K562 (cell line): ENCODE measurements at regions not wholly inside any gene's neighbourhood (a gene's known extent, or its start where the extent isn't known, plus 50 kb on each side); places are given as distances from the start of the nearest gene placed in this dataset.

Experiments used
- ATAC-seq: fragments of 200-7000 bp; cut with Tn5 transposase; 3 replicates; pipeline ENCODE4 v1.9.1; 2020; ENCODE audit warnings: moderate library complexity
- BruUV-seq: library from RNA; stranded (reverse); fragments of 400-500 nt; replicated peaks from 2 replicates; lab custom pipeline; 2021; lab: Mats Ljungman, UMichigan
- CTCF ChIA-PET: fragments of 300-600 bp; formaldehyde crosslinking; extraction: SDS; loops from one replicate; lab custom pipeline; 2021; ENCODE audit warnings: low intra/inter-chr PET ratio; lab: Yijun Ruan, JAX
- POLR2A ChIA-PET: fragments of 300-600, 350-650 bp; sonication (Branson Sonifier 250); formaldehyde crosslinking; extraction: SDS; loops from one replicate; lab custom pipeline; 2021; ENCODE audit warnings: antibody characterized with exemption, inconsistent platforms; lab: Yijun Ruan, JAX
- DNase-seq, 4 experiments: peaks; one replicate each; pipeline versions ENCODE4 v3.0.0 to v3.0.0-alpha.2; 2011 to 2018; ENCODE audit warnings: low spot score in 3 of 4, mixed read lengths in 3 of 4; ENCODE audit errors: extremely low read depth in 1 of 4
- FAIRE-seq: peaks from 2 replicates; lab custom pipeline; 2011; peaks lifted over from hg19 to GRCh38; lab: Jason Lieb, UNC
- H2AFZ ChIP-seq: 2 replicates; pipeline ENCODE4 v1.6.0; 2011; ENCODE audit warnings: low read depth, low read length, control low read depth, inconsistent platforms
- H3K27ac ChIP-seq: fragments of 200-600 bp; 3 replicates; pipeline ENCODE4 v1.8.0; 2011; ENCODE audit warnings: low read depth, mild to moderate bottlenecking, control low read depth, inconsistent platforms, low read length, moderate library complexity, mixed read lengths; ENCODE audit errors: extremely low read depth
- H3K27me3 ChIP-seq, 2 experiments: fragments of 300-600 bp in 1 of 2; 2 replicates in 1 of 2; 3 replicates in 1 of 2; pipeline versions ENCODE4 v1.6.0 to v1.8.0; 2011; ENCODE audit warnings: inconsistent platforms in 2 of 2, low read length in 2 of 2, mild to moderate bottlenecking in 1 of 2, mixed read lengths in 1 of 2, moderate library complexity in 1 of 2; ENCODE audit not compliant: control insufficient read depth in 2 of 2, insufficient read depth in 2 of 2
- H3K36me3 ChIP-seq: fragments of 300-600 bp; 3 replicates; pipeline ENCODE4 v1.8.0; 2011; ENCODE audit warnings: mild to moderate bottlenecking, low read length, inconsistent platforms; ENCODE audit not compliant: control insufficient read depth, insufficient read depth
- H3K4me1 ChIP-seq, 2 experiments: fragments of 200-600 bp in 1 of 2; replicated peaks in 1 of 2; 2 replicates in 1 of 2; 3 replicates in 1 of 2; pipeline versions ENCODE4 v1.5.1 to v1.8.0; 2011; ENCODE audit warnings: inconsistent platforms in 2 of 2, low read length in 2 of 2, mild to moderate bottlenecking in 1 of 2, mixed read lengths in 1 of 2, moderate library complexity in 1 of 2; ENCODE audit not compliant: control insufficient read depth in 2 of 2, insufficient read depth in 2 of 2
- H3K4me2 ChIP-seq: 2 replicates; pipeline ENCODE4 v1.6.1; 2011; ENCODE audit warnings: low read length, control low read depth, inconsistent platforms, mixed read lengths; ENCODE audit not compliant: insufficient read depth
- H3K4me3 ChIP-seq: fragments of 200-600 bp; sonication (generic), shearing (Covaris generic); 2 replicates; pipeline ENCODE4 v1.5.1; 2016; ENCODE audit warnings: control low read depth, inconsistent platforms
- H3K79me2 ChIP-seq: fragments of 200-600 bp; 3 replicates; pipeline ENCODE4 v1.8.0; 2011; ENCODE audit warnings: low read length, inconsistent platforms; ENCODE audit not compliant: control insufficient read depth, insufficient read depth
- H3K9ac ChIP-seq, 2 experiments: 2 replicates each; pipeline versions ENCODE4 v1.6.0 to v1.6.1; 2011; ENCODE audit warnings: low read depth in 2 of 2, low read length in 2 of 2, control low read depth in 1 of 2, inconsistent platforms in 1 of 2, mild to moderate bottlenecking in 1 of 2, mixed read lengths in 1 of 2; ENCODE audit not compliant: insufficient read depth in 1 of 2
- H3K9me1 ChIP-seq: one replicate; pipeline ENCODE4 v1.6.0; 2011; ENCODE audit warnings: inconsistent platforms, mild to moderate bottlenecking, low read length, moderate library complexity; ENCODE audit not compliant: control insufficient read depth, insufficient read depth
- H3K9me3 ChIP-seq: replicated peaks from 2 replicates; pipeline ENCODE4 v1.5.1; 2011; ENCODE audit warnings: low read depth, low read length, inconsistent platforms; ENCODE audit not compliant: control insufficient read depth, insufficient read depth
- H4K20me1 ChIP-seq: replicated peaks from 2 replicates; pipeline ENCODE4 v1.6.1; 2011; ENCODE audit warnings: low read length, inconsistent platforms, mixed read lengths; ENCODE audit not compliant: control insufficient read depth, insufficient read depth
- ATF7 ChIP-seq: fragments of 450-650 bp; IDR thresholded peaks from 2 replicates; pipeline ENCODE4 v1.7.1; 2014; ENCODE audit warnings: mild to moderate bottlenecking, moderate library complexity
- GATAD2A ChIP-seq: fragments of 450-650 bp; IDR thresholded peaks from 2 replicates; pipeline ENCODE4 v1.6.1; 2017
- GTF2E2 ChIP-seq: fragments of 200-800 bp; sonication (Bioruptor generic); IDR thresholded peaks from 2 replicates; pipeline ENCODE4 v1.6.1; 2016; ENCODE audit warnings: missing genetic modification characterization, missing compliant biosample characterization
- HNRNPK ChIP-seq: fragments of 200-400 bp; formaldehyde crosslinking; IDR thresholded peaks from one replicate; pipeline ENCODE4 v1.6.1; 2018; ENCODE audit warnings: mild to moderate bottlenecking, low read depth, low read length; ENCODE audit not compliant: poor library complexity, severe bottlenecking
- NUFIP1 ChIP-seq: fragments of 450-650 bp; IDR thresholded peaks from 2 replicates; pipeline ENCODE4 v1.6.1; 2018; ENCODE audit not compliant: partially characterized antibody
- OTX1 ChIP-seq: fragments of 450-650 bp; formaldehyde crosslinking; IDR thresholded peaks from 2 replicates; pipeline ENCODE4 v1.4.0; 2022; ENCODE audit warnings: mild to moderate bottlenecking
- SLC30A9 ChIP-seq: fragments of 250-450 bp; sonication (Bioruptor Pico); IDR thresholded peaks from 2 replicates; pipeline ENCODE4 v1.8.0; 2022; ENCODE audit warnings: mild to moderate bottlenecking, moderate library complexity
- SRSF3 ChIP-seq: fragments of 200-400 bp; formaldehyde crosslinking; IDR thresholded peaks from 2 replicates; pipeline ENCODE4 v1.6.1; 2016; ENCODE audit warnings: mild to moderate bottlenecking, low read length, moderate library complexity; ENCODE audit not compliant: insufficient read depth
- ZNF217 ChIP-seq: sonication (generic); formaldehyde crosslinking; IDR thresholded peaks from 2 replicates; pipeline ENCODE4 v1.8.0; 2022; ENCODE audit warnings: mild to moderate bottlenecking, missing genetic modification reagents
- ZNF274 ChIP-seq: IDR thresholded peaks from 2 replicates; pipeline ENCODE4 v1.6.1; 2011; ENCODE audit warnings: low read depth, mild to moderate bottlenecking, low read length, moderate library complexity, borderline replicate concordance
- WGBS: fragments of 100-300 bp; shearing (Covaris generic); methylation state at CpG from one replicate; pipeline ENCODE4 v1.1.6; 2016; ENCODE audit warnings: low coverage, mixed read lengths; ENCODE audit not compliant: insufficient coverage; ENCODE audit errors: missing lambda C conversion rate; 5-methylcytosine and 5-hydroxymethylcytosine counted together
- in situ Hi-C: fragments of 300-500 bp; cut with MboI; formaldehyde crosslinking; loops from 4 replicates; pipeline ENCODE4 v1.15.0; 2018; ENCODE audit warnings: inconsistent platforms, mixed read lengths
- intact Hi-C: fragments of 100-400 bp; cut with micrococcal nuclease; formaldehyde crosslinking; loops from 2 replicates; pipeline ENCODE4 v1.14.2; 2022
- TF ChIP-seq, protein P1 (sequence below): fragments of 450-650 bp; conservative IDR thresholded peaks from 2 replicates; pipeline ENCODE4 v1.6.1; 2016; ENCODE audit warnings: missing genetic modification characterization, low read depth, mild to moderate bottlenecking, control low read depth, missing compliant biosample characterization
- TF ChIP-seq, protein P2 (sequence below): fragments of 450-650 bp; IDR thresholded peaks from 2 replicates; pipeline ENCODE4 v1.7.1; 2018; ENCODE audit warnings: mild to moderate bottlenecking, low read depth; ENCODE audit not compliant: partially characterized antibody

DNA sequence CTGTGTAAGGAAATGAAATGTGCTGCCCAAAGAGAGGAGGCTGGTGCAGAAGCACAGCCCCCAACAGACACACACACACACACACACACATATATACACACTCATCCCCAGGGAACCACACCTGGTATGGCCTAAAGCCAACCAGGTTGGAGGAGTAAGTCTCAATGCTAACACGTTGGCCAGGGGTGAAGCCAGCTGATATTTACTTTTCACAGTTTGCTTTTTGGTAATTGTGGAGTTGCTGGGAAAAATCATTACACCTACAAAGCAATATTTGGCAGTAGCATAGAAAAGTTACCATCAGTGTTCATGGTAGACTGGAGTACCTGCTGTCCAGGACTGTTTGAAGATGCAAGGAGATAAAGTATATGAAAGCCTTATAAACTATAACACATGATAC is 50.3 kb upstream of the NAA20 start:
- Histone ChIP-seq H3K36me3 (no peaks in the 10 kb centered on the region), H4K20me1 (no peaks in the 10 kb centered on the region), H3K9me3 (no peaks in the 10 kb centered on the region), H3K79me2 (no peaks in the 10 kb centered on the region), H3K9ac (no peak overlapping the region), H3K4me1 (no peaks in the 10 kb centered on the region), H3K27ac (no peak overlapping the region), H2AFZ (no peak overlapping the region), H3K27me3 (peaks cover 7 to 12% of the 10 kb centered on the region in 2 experiments), H3K9me1 (no peaks in the 10 kb centered on the region), H3K4me3 (no peak overlapping the region), H3K4me2 (no peak overlapping the region)
- no peak for ATAC-seq
- no peak for TF ChIP-seq SLC30A9 (CRISPR knock-in tag)
- no peak for TF ChIP-seq SRSF3
- TF ChIP-seq GTF2E2 (tag) = no peak
- TF ChIP-seq GATAD2A = no peak
- TF ChIP-seq ATF7 = no peak
- no peak for TF ChIP-seq HNRNPK
- TF ChIP-seq ZNF274 = no peak
- TF ChIP-seq NUFIP1 = no peak
- no peak for TF ChIP-seq ZNF217 (CRISPR knock-in tag)
- TF ChIP-seq, protein P1, sequence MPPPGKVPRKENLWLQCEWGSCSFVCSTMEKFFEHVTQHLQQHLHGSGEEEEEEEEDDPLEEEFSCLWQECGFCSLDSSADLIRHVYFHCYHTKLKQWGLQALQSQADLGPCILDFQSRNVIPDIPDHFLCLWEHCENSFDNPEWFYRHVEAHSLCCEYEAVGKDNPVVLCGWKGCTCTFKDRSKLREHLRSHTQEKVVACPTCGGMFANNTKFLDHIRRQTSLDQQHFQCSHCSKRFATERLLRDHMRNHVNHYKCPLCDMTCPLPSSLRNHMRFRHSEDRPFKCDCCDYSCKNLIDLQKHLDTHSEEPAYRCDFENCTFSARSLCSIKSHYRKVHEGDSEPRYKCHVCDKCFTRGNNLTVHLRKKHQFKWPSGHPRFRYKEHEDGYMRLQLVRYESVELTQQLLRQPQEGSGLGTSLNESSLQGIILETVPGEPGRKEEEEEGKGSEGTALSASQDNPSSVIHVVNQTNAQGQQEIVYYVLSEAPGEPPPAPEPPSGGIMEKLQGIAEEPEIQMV (tag) = no peak
- no peak for TF ChIP-seq OTX1 (CRISPR knock-in tag)
- TF ChIP-seq, protein P2, sequence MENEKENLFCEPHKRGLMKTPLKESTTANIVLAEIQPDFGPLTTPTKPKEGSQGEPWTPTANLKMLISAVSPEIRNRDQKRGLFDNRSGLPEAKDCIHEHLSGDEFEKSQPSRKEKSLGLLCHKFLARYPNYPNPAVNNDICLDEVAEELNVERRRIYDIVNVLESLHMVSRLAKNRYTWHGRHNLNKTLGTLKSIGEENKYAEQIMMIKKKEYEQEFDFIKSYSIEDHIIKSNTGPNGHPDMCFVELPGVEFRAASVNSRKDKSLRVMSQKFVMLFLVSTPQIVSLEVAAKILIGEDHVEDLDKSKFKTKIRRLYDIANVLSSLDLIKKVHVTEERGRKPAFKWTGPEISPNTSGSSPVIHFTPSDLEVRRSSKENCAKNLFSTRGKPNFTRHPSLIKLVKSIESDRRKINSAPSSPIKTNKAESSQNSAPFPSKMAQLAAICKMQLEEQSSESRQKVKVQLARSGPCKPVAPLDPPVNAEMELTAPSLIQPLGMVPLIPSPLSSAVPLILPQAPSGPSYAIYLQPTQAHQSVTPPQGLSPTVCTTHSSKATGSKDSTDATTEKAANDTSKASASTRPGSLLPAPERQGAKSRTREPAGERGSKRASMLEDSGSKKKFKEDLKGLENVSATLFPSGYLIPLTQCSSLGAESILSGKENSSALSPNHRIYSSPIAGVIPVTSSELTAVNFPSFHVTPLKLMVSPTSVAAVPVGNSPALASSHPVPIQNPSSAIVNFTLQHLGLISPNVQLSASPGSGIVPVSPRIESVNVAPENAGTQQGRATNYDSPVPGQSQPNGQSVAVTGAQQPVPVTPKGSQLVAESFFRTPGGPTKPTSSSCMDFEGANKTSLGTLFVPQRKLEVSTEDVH = no peak
- CTCF ChIA-PET = no interaction called here
- WGBS = 0% methylated on average over 1 of the region's 1 CpG
- no peak for FAIRE-seq
- intact Hi-C loops (no loop called here), in situ Hi-C loops (no loop called here)
- POLR2A ChIA-PET = no interaction called here
- no peak for DNase-seq
- no TSS peak for BruUV-seq
